Suprapubic skin (tissue), 4 donors: ENCODE measurements at regions not wholly inside any gene's neighbourhood (a gene's known extent, or its start where the extent isn't known, plus 50 kb on each side); places are given as distances from the start of the nearest gene placed in this dataset.

Experiments
- EP300 ChIP-seq: sonication (generic); formaldehyde crosslinking; IDR thresholded peaks from one replicate; pipeline ENCODE4 v1.6.1; 2017; ENCODE audit warnings: antibody characterized with exemption
- POLR2A ChIP-seq, 2 donors: fragments of 450-650 bp; IDR thresholded peaks; one replicate each; pipeline ENCODE4 v1.6.1; 2017; ENCODE audit warnings: antibody characterized with exemption in 2 of 2, mild to moderate bottlenecking in 2 of 2, moderate library complexity in 2 of 2
- POLR2AphosphoS5 ChIP-seq, 3 donors: sonication (generic); formaldehyde crosslinking; IDR thresholded peaks; one replicate each; pipeline ENCODE4 v1.6.1; 2017; ENCODE audit warnings: antibody characterized with exemption in 3 of 3
- TF ChIP-seq, protein P1 (sequence below), 2 donors: fragments of 200-600 bp in 1 of 2; fragments of 450-650 bp in 1 of 2; sonication (generic) in 1 of 2; IDR thresholded peaks; one replicate each; pipeline ENCODE4 v1.5.1; 2016 to 2019; ENCODE audit warnings: antibody characterized with exemption in 2 of 2, mild to moderate bottlenecking in 1 of 2, moderate library complexity in 1 of 2

DNA sequence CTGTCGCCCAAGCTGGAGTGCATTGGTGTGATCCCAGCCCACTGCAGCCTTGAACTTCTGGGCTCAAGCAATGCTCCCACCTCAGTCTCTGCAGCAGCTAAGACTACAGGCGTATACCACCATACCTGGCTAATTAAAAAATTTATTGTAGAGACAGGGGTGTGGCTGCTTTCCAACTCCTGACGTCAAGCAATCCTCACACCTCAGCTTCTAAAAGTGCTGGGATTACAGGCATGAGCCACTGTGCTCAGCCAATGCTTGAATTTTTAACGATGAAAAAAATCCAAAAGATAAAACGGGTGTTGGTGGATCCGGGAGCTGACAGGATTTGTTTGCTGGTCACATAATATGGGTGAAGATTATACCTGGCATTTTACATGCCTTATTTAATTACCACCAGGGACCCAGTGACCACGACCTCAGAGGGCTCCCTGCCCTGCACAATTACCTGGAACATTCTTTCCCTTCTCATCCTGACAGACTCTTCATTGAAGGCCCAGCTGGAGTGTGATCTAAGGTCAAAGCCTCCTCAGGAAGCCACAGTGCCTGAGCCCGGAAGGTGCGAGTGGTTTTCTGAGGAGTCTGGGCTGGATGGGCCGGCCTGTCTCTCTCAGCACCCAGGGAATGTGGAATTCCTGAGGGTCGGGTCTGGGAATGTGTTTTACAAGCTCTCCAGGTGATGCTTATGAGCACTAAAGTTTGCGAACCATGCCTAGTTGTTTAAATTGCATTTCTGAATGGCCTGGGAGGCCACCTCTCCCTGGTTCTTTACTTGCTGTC is 193.3 kb downstream of the USP12 start:
- TF ChIP-seq, protein P1, sequence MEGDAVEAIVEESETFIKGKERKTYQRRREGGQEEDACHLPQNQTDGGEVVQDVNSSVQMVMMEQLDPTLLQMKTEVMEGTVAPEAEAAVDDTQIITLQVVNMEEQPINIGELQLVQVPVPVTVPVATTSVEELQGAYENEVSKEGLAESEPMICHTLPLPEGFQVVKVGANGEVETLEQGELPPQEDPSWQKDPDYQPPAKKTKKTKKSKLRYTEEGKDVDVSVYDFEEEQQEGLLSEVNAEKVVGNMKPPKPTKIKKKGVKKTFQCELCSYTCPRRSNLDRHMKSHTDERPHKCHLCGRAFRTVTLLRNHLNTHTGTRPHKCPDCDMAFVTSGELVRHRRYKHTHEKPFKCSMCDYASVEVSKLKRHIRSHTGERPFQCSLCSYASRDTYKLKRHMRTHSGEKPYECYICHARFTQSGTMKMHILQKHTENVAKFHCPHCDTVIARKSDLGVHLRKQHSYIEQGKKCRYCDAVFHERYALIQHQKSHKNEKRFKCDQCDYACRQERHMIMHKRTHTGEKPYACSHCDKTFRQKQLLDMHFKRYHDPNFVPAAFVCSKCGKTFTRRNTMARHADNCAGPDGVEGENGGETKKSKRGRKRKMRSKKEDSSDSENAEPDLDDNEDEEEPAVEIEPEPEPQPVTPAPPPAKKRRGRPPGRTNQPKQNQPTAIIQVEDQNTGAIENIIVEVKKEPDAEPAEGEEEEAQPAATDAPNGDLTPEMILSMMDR (IDR thresholded peaks at IDR 0.05): no peak
- no peak for TF ChIP-seq POLR2A (IDR thresholded peaks at IDR 0.05)
- TF ChIP-seq POLR2AphosphoS5 (IDR thresholded peaks at IDR 0.05): no peak
- TF ChIP-seq EP300: no peak
